Cardiac fibroblast (primary cell): ENCODE measurements at regions not wholly inside any gene's neighbourhood (a gene's known extent, or its start where the extent isn't known, plus 50 kb on each side); places are given as distances from the start of the nearest gene placed in this dataset.

Source experiments
- DNase-seq, 2 donors: peaks; one replicate each; pipeline versions ENCODE4 v3.0.0 to v3.0.0-alpha.2; 2010; ENCODE audit warnings: low read depth in 2 of 2
- H3K4me3 ChIP-seq, 2 donors: replicated peaks in 1 of 2; 1 replicate in 1 of 2; 2 replicates in 1 of 2; pipeline ENCODE4 v1.5.1; 2011; ENCODE audit warnings: low read depth in 2 of 2, low read length in 2 of 2, mild to moderate bottlenecking in 2 of 2, moderate library complexity in 1 of 2
- CTCF ChIP-seq: IDR thresholded peaks from one replicate; pipeline ENCODE4 v1.5.1; 2011; ENCODE audit warnings: low read depth, mild to moderate bottlenecking, low read length, inconsistent platforms

DNA sequence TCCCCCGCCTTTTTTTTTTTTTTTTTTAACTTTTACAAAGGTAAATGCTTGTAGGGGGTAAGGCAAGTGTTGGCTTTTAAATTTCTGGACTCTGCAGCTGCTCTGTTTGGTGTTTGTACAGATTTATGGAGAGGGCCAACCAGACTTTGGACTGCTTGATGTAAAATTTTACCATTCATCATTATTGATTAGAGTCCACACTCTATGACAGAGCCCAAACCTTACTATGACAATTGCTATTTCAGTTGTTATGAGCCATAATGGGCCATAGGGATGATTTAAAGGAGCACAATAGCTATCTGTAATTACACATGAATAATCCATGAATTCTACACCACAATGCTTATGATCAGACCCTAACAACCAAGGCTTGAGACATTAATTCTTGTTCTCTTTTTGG is 867.2 kb downstream of the NR2F1-AS1 start:
- no peak for TF ChIP-seq CTCF

DNA sequence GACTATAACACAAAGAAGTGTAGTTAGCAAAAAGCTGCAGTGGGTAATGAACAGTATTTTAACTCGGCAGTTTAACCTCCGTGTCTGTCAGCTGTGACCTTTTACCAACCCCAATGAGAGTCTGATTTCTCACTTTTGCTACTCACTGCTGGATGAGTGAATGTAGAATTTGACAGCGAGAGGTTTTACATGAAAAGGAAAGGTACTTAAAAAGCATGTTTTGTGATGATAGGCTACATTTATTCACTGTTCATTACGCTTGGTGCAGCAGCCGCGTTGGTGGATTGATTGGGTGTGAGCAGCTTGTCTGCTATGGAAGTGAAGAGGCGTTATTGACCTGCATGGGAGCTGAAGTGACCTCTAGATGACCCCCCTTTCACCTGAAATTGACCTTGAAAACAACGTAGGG is 867.7 kb downstream of the NR2F1-AS1 start:
- H3K4me3 ChIP-seq = no peak overlapping the region
- TF ChIP-seq CTCF = no peak
- no peak for DNase-seq

More for the DNA sequence above, 867.2 kb downstream of the NR2F1-AS1 start:
- no peak overlapping the region for H3K4me3 ChIP-seq
- no peak for DNase-seq

DNA sequence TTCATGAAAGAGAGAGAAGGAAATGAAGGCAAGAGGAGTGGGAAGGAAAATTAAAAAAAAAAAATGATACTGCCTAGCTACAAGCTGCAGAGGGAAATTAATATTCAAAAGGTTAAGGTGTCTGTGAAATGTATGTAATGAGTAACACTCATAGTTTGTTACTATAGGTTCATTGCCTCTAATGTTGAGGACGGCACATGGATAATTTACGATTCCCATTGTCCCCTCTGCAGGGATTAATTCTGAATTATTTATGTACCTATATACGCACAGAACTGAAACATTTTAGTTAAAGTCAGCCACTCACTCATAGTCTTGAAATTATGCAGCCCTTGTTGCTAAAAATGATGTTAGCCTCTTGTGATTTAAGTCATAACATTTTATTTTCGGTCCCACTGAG is 869.1 kb downstream of the NR2F1-AS1 start:
- DNase-seq = no peak
- no peak for TF ChIP-seq CTCF
- H3K4me3 ChIP-seq = no peak overlapping the region

GRCh38 chr5:92704590-92704989 is 876.4 kb downstream of the NR2F1-AS1 start:
- no peak overlapping the region for H3K4me3 ChIP-seq
- TF ChIP-seq CTCF = no peak
- DNase-seq = no peak

GRCh38 chr5:92703976-92704375 is 877.0 kb downstream of the NR2F1-AS1 start:
- H3K4me3 ChIP-seq = no peak overlapping the region
- TF ChIP-seq CTCF = no peak
- DNase-seq = peak in 1 of 2 donors; percentile 10

DNA sequence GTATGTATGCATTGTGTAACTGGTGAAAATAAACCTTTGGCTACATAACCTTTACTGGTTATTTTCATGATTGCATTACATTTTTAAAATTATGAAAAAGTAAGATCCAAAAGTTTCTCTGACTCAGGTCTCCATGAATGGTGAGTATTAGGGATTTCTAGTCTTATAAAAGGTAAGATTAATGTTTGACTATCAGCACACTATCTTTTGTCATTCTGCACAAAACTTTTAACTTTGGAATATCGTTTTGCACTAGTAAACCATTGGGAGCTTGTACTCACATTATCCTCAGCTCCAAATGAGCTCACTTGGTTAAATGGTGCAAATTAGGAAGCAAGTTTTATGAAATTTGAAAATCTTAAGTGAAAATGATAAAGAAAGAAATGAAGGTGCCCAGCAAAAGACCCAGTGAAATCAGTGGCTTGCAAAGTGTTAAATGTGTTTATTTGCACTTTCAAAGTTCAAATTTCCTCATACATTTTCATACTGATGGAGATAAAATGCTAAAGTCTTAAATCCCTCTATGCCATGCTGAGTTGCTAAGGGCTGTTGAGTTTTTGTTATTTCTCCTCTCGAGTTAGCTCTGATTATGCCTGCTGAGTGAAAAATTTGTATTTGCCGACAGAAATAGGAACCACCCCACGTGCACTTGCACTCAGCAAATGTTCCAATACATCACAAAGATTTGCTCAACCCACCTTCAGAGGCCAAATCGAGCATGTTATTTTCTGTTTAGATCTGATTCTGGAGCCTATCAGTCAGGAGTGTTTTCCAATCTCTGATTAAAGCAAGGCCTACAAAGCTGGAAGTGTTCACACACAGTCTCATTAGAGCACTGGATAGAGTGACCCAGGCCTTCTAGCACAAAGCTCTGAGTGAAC is 885.7 kb downstream of the NR2F1-AS1 start:
- no peak for DNase-seq
- H3K4me3 ChIP-seq = no peak overlapping the region
- no peak for TF ChIP-seq CTCF
